Gastroesophageal sphincter (tissue), 4 donors: ENCODE measurements at regions not wholly inside any gene's neighbourhood (a gene's known extent, or its start where the extent isn't known, plus 50 kb on each side); places are given as distances from the start of the nearest gene placed in this dataset.

Experiments
- ATAC-seq: fragments of 150-250 bp; one replicate; pipeline ENCODE4 v1.9.1; 2016; ENCODE audit warnings: mild to moderate bottlenecking, moderate library complexity
- H3K27ac ChIP-seq, 4 donors: fragments of 200-600 bp; sonication (generic) in 3 of 4; 1 replicate in 3 of 4; 2 replicates in 1 of 4; pipeline ENCODE4 v1.5.1; 2016 to 2019
- H3K27me3 ChIP-seq: fragments of 200-600 bp; sonication (generic); one replicate; pipeline ENCODE4 v1.5.1; 2019
- H3K36me3 ChIP-seq, 2 donors: fragments of 200-600 bp; sonication (generic); one replicate each; pipeline ENCODE4 v1.5.1; 2019; ENCODE audit warnings: control low read depth in 1 of 2
- H3K4me1 ChIP-seq, 3 donors: fragments of 200-600 bp; sonication (generic); 1 replicate in 2 of 3; 2 replicates in 1 of 3; pipeline ENCODE4 v1.5.1; 2016 to 2019; ENCODE audit warnings: control low read depth in 2 of 3
- H3K4me3 ChIP-seq, 2 donors: fragments of 200-600 bp; sonication (generic); one replicate each; pipeline ENCODE4 v1.5.1; 2019; ENCODE audit warnings: mild to moderate bottlenecking in 1 of 2, moderate library complexity in 1 of 2
- H3K9me3 ChIP-seq, 3 donors: fragments of 200-600 bp; sonication (generic); one replicate each; pipeline ENCODE4 v1.5.1; 2017 to 2019; ENCODE audit warnings: control low read depth in 2 of 3
- EP300 ChIP-seq: sonication (generic); formaldehyde crosslinking; IDR thresholded peaks from one replicate; pipeline ENCODE4 v1.6.1; 2017; ENCODE audit warnings: antibody characterized with exemption, mild to moderate bottlenecking
- POLR2A ChIP-seq, 2 donors: fragments of 450-650 bp; IDR thresholded peaks; one replicate each; pipeline ENCODE4 v1.6.1; 2017; ENCODE audit warnings: antibody characterized with exemption in 2 of 2, mild to moderate bottlenecking in 2 of 2, moderate library complexity in 1 of 2
- POLR2AphosphoS5 ChIP-seq: sonication (generic); formaldehyde crosslinking; IDR thresholded peaks from one replicate; pipeline ENCODE4 v1.6.1; 2017; ENCODE audit warnings: antibody characterized with exemption
- WGBS, 2 donors: methylation state at CpG; one replicate each; pipeline ENCODE4 v1.1.5; 2018; ENCODE audit warnings: low coverage in 1 of 2; 5-methylcytosine and 5-hydroxymethylcytosine counted together
- TF ChIP-seq, protein P1 (sequence below), 4 experiments: fragments of 200-600 bp in 2 of 4; fragments of 450-650 bp in 2 of 4; sonication (generic) in 1 of 4; IDR thresholded peaks; one replicate each; pipeline ENCODE4 v1.5.1; 2017 to 2019; ENCODE audit warnings: antibody characterized with exemption in 4 of 4, mild to moderate bottlenecking in 2 of 4, moderate library complexity in 2 of 4

DNA sequence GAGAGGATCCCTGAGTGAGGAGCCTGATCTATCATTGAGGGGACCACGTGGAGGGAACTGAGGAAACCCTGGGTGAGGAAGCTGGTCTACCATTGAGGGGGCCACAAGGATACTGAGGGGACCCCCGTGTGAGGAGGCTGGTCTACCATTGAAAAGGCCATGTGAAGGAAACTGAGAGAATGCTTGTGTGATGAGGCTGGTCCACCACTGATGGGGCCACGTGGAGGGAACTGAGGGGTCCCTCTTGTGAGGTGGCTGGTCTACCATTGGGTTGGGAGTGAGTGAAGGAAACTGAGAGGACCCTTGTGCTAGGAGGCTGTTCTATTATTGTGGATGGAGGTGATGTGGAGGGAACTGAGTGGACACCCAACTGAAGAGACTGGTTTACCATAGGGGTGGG is 161.3 kb downstream of the FBLN2 start:
- TF ChIP-seq, protein P1, sequence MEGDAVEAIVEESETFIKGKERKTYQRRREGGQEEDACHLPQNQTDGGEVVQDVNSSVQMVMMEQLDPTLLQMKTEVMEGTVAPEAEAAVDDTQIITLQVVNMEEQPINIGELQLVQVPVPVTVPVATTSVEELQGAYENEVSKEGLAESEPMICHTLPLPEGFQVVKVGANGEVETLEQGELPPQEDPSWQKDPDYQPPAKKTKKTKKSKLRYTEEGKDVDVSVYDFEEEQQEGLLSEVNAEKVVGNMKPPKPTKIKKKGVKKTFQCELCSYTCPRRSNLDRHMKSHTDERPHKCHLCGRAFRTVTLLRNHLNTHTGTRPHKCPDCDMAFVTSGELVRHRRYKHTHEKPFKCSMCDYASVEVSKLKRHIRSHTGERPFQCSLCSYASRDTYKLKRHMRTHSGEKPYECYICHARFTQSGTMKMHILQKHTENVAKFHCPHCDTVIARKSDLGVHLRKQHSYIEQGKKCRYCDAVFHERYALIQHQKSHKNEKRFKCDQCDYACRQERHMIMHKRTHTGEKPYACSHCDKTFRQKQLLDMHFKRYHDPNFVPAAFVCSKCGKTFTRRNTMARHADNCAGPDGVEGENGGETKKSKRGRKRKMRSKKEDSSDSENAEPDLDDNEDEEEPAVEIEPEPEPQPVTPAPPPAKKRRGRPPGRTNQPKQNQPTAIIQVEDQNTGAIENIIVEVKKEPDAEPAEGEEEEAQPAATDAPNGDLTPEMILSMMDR (IDR thresholded peaks at IDR 0.05), result no peak
- TF ChIP-seq EP300 (no peak), POLR2AphosphoS5 (no peak)
- H3K4me3 ChIP-seq, result no peak overlapping the region
- peaks cover 0 to 69% (median 0%) of the 10 kb centered on the region in 3 donors for H3K9me3 ChIP-seq
- no peak for ATAC-seq
- no peaks in the 10 kb centered on the region for H3K36me3 ChIP-seq
- 49 to 54% methylated on average over 3 of the region's 3 CpGs for WGBS, 2 donors
- H3K27ac ChIP-seq, result no peak overlapping the region
- no peaks in the 10 kb centered on the region for H3K4me1 ChIP-seq
- H3K27me3 ChIP-seq, result peaks cover 23% of the 10 kb centered on the region

DNA sequence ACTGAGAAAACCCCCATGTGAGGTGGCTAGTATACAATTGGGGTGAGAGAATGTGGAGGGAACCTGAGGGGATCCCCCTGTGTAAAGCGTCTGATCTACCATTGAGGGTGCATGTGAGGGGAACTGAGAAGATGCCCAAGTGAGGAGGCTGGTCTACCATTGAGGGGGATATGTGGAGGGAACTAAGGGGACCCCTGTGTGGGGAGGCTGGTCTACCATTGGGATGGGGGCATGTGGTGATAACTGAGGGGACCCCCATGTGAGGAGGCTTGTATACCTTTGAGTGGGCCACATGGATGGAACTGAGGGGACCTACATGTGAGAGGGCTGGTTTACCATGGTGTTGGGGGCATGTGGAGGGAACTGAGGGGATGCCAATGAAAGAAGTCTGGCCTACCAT is 160.8 kb downstream of the FBLN2 start:
- peaks cover 24% of the 10 kb centered on the region for H3K27me3 ChIP-seq
- no peak overlapping the region for H3K4me3 ChIP-seq
- no peak overlapping the region for H3K27ac ChIP-seq
- H3K4me1 ChIP-seq, result no peaks in the 10 kb centered on the region
- TF ChIP-seq, protein P1 (IDR thresholded peaks at IDR 0.05), result no peak
- no peak for TF ChIP-seq EP300
- TF ChIP-seq POLR2AphosphoS5, result no peak
- no peak for TF ChIP-seq POLR2A (IDR thresholded peaks at IDR 0.05)
- H3K9me3 ChIP-seq, result peaks cover 0 to 65% (median 0%) of the 10 kb centered on the region in 3 donors
- H3K36me3 ChIP-seq, result no peaks in the 10 kb centered on the region
- WGBS, 2 donors, result 91% methylated on average over 1 of the region's 1 CpG; no CpG with 5 or more reads in 1 of the 2 donors
- no peak for ATAC-seq

DNA sequence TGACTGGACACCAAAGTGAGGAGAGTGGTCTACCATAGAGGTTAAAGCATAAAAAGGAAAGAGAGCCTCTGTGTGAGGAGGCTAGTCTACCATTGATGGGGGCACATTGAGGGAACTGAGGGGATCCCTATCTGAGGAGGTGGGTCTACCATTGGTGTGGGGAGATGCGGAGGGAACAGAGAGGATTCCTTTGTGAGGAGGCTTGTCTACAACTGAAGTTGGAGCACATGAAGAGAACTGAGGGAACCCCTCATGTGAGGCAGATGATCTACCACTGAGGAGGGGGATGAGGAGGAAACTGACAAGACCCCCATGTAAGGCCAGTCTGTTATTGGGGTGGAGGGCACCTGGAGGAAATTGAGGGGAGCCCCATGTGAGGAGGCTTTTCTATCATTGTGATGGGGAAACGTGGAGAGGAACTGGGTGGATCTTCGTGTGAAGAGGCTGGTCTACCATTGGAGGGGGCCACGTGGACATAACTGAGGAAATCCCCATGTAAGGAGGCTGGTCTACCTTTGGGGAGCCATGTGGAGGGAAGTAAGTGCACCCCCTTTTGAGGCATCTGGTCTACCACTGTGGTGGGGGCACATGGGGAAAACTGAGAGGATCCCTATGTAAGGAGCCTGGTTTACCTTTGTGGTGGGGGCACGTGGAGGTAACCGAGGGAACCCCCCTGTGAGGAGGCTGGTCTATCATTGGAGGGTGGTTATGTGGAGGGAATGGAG is 160.1 kb downstream of the FBLN2 start:
- Histone ChIP-seq H3K9me3 (peaks cover 0 to 63% (median 0%) of the 10 kb centered on the region in 3 donors), H3K4me1 (no peaks in the 10 kb centered on the region)

DNA sequence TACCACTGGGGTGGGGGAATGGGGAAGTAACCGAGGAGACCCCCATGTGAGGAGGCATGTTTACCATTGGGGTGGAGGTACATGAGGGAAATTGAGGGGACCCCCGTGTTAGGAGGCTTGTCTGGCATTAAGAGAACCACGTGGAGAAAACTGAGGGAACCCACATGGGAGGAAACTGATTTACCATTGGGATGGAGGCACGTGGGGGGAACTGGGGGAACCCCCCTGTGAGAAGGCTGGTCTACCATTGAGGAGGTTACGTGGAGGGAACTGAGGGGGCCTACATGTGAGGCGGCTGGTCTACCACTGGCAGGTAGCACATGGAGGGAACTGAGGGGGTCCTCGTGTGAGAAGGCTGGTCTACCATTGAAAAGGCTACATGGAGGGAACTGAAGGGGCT is 159.4 kb downstream of the FBLN2 start:
- peaks cover 0 to 62% (median 0%) of the 10 kb centered on the region in 3 donors for H3K9me3 ChIP-seq
- TF ChIP-seq, protein P1 (IDR thresholded peaks at IDR 0.05), result no peak
- no peak for TF ChIP-seq POLR2AphosphoS5
- no peak for TF ChIP-seq EP300
- TF ChIP-seq POLR2A (IDR thresholded peaks at IDR 0.05), result no peak

More for the DNA sequence above, 160.1 kb downstream of the FBLN2 start:
- ATAC-seq, result no peak
- 55 to 100% methylated on average over 1 to 6 of the region's 6 CpGs for WGBS, 2 donors
- no peak overlapping the region for H3K4me3 ChIP-seq
- no peaks in the 10 kb centered on the region for H3K36me3 ChIP-seq
- TF ChIP-seq EP300, result no peak
- TF ChIP-seq, protein P1 (IDR thresholded peaks at IDR 0.05), result no peak
- TF ChIP-seq POLR2AphosphoS5, result no peak
- no peak for TF ChIP-seq POLR2A (IDR thresholded peaks at IDR 0.05)
- peaks cover 24% of the 10 kb centered on the region for H3K27me3 ChIP-seq
- H3K27ac ChIP-seq, result no peak overlapping the region

DNA sequence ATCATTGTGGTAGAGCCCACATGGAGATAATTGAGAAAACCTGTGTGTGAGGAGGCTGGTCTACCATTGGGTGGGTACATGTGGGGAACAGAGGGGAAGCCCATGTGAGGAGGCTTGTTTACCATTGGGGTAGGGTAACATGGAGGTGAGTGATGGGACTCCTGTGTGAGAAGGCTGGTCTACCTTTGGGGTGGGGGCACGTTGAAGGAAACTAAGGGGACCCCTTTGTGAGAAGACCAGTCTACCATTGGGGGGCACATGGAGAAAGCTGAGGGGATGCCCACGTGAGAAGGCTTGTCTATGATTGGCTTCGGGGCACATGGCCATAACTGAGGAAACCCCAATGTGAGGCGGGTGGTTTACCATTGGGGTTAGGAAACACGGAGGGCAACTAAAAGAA is 158.5 kb downstream of the FBLN2 start:
- peaks cover 38% of the 10 kb centered on the region for H3K27me3 ChIP-seq
- H3K4me3 ChIP-seq, result no peak overlapping the region
- WGBS, 2 donors, result 81 to 83% methylated on average over 4 to 5 of the region's 5 CpGs
- no peak overlapping the region for H3K27ac ChIP-seq
- TF ChIP-seq POLR2A (IDR thresholded peaks at IDR 0.05) (no peak), EP300 (no peak), POLR2AphosphoS5 (no peak)
- TF ChIP-seq, protein P1 (IDR thresholded peaks at IDR 0.05), result no peak
- no peak for ATAC-seq
- H3K9me3 ChIP-seq, result peaks cover 0 to 54% (median 0%) of the 10 kb centered on the region in 3 donors
- no peaks in the 10 kb centered on the region for H3K4me1 ChIP-seq
- no peaks in the 10 kb centered on the region for H3K36me3 ChIP-seq

More for the DNA sequence above, 159.4 kb downstream of the FBLN2 start:
- Histone ChIP-seq H3K4me3 (no peak overlapping the region), H3K36me3 (no peaks in the 10 kb centered on the region), H3K27me3 (peaks cover 29% of the 10 kb centered on the region), H3K27ac (no peak overlapping the region), H3K4me1 (no peaks in the 10 kb centered on the region)
- no peak for ATAC-seq
- 73 to 88% methylated on average over 3 to 7 of the region's 7 CpGs for WGBS, 2 donors
